GM21367 (cell line): ENCODE measurements at regions not wholly inside any gene's neighbourhood (a gene's known extent, or its start where the extent isn't known, plus 50 kb on each side); places are given as distances from the start of the nearest gene placed in this dataset.
"Not testable (repeated sequence)": the region's sequence is repeated elsewhere in the genome, so short reads cannot be mapped to it uniquely, and the experiment has no call there.

Experiments used
- ATAC-seq: cut with Tn5 transposase; IDR thresholded peaks from one replicate; pipeline ENCODE4 v1.9.1; 2021; ENCODE audit not compliant: unreplicated experiment

DNA sequence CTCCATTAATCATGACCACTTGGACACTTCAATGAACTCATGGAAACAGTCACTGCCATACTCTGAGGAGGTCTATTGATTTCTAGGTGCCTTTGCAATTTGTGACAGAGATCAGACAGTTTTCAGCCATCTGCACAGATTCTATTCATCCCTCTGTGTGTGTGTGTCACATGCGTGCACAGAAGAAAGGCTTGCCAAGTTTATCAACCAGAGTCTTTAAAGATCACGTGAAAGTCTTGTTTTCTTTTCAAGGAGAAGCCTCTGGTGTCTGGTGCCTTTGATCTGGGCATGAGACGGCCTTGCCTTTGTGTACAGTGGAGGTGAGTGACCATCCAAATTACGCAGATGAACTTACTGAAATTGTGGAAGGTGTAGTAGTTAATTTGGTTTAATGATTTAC lies 164.2 kb downstream of the VAPA start:
- ATAC-seq = no peak

DNA sequence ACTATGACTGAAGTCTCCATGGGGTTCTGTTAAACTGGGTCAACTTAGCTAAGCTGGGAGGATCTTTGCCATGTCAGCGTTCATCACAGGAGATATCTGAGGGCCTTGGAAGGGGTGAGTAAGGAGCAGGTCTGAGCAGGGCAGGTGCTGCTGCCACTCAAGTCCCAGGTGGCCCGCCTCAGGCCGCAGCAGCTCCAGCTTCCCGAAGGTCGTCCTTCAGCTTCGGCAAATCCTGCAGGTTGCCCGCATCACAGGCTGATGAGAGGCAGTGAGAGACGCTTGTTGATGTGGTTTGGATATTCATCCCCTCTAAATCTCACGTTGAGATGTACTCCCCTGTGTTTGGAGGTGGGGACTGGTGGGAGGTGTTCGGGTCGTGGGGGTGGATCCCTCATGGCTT lies 166.6 kb downstream of the VAPA start:
- no peak for ATAC-seq

DNA sequence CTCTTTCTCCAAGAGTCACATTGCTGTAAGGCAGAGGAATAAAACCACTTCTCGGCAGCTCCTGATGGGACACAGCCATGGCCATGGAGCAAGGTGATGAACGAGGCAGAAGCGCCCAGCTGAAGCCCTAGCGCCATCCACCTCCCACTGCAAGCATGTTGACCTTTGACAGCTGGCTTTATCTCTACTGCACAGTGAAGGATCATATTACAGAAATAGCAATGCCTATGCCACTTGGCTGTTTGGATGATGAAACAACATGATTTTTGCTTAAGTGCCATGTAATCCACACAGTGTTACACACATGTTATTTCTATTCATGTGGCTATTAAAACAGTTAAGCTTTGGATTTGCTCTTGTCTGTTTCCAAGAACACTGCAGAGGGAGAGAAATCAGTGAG lies 167.7 kb downstream of the VAPA start:
- no peak for ATAC-seq

DNA sequence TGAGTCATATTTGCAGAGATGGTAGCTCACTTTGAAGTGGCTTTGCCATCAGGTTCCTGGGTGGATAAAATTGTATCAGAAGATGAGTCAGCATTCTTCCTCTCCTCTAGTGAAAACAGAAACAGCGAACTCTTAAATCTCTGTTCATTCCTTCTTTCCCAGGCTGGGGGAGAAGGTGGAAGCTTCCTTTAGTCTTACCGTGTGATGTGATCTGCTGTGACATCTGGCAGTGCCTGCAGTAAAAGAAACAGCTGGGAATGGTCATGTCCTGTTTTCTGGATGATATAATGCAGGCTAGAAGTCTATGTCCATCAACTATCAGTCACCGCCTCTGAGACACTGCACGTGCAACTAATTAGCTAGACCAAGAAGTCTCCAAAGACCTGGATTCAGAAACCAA lies 171.6 kb downstream of the VAPA start:
- ATAC-seq = no peak

DNA sequence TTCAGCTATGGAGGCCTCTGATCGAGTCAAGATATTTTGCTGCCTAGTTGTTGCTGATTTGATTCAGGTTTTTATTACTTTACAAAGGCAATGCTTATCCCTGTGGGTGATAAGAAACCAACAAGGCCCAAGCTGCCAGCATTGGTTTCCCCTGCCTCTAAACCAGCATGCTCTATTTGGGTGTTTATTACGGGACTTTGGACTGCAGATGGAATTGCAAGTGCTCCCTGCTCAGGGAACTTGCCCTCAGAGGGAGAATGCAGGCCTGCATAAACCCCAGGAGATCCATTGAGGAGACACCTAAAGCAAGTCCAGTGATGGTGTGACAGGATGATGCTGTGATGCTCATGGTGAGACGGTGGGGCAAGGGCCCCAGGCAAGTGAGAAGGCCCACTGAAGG lies 172.1 kb downstream of the VAPA start:
- ATAC-seq = no peak

DNA sequence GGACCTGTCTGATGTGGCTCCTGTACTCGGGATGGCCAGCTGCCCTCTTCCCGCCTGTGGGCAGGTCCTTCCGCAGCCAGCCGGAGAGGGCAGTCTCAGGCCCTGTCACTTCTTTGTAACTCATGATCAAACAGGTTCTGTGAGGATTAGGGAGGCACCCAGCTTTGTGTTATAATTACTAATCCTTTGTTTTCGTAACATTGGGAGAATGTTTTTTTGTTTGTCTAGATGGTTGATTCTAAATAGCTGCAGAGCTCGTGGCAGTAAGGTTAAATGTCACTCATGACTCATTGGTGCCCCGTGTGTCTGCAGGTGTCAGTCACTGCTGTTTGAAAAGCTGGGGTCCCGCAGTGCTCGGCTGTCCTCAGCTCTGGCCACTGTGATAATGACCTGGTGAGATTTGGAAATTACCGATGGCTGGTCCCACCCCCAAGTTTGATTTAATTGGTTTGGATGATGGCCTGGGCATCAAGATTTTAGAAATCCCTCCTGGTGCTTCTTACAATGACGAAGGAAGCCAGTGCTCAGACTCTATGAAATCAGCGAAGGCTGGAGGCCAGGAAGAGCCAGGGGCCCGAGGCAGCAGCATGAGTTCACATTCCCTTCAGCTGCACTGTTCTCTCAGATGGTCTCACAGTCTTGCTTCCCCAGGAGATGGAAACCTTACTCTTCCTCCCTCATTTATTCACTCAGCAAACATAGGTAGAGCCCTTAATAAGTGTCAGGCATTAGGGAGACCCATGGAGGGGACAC lies 172.8 kb downstream of the VAPA start:
- no peak for ATAC-seq

DNA sequence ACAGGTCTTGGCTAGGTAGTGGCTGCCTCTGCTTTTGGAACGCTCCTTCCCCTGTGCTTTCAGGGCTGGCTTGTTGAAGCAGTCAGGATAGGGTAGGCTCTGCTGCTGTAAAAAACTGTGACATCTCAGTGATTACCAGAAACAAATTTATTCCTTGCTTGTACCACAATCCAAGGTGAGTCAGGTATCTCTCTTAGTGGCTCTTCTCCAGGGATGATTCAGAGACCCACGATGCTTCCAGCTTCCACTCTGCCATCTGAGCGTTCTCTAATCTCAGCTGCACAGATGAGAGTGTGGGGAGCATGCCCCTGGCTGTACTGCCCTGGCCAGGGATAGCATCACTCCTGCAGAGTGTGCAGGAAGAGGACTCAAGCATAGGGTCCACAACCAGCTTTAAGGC lies 174.9 kb downstream of the VAPA start:
- no peak for ATAC-seq

DNA sequence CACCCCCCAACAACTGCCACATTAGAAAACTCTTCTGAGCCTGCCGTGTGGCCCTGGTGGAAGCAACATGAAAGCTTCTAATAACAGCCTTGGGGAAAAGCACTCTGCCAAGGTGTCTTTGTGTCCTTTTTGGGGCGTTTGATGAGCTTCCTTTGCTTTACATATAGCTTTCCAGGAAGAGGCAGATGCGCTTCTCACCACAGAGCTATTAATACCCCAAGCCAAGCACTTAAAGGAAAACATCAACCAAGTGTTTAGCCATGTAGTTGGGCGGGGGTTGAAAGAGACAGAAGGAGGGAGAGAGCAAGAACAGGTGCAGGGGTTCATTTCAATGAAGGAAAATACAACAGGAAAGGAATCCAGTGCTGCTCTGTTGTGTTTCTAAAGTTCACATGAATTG lies 176.1 kb downstream of the VAPA start:
- ATAC-seq = no peak

DNA sequence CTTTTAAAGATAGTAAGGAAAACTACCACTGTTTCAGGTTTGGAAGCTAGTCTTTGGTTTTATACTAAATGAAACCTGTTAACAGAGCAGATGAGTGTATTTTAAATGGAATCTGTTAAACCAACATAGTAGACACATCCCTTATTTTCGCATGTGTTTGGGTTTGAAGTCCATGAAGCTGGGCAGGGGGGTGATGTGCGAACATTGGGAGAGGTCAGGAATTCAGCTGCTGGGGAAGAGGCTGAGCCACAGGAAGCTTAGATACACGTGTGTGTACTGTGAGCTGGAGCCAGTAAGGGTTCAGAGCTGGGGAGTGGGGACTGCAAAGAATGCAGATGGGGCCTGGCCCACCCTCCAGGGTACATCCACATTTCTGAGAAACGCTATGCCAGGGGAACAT lies 176.9 kb downstream of the VAPA start:
- no peak for ATAC-seq

DNA sequence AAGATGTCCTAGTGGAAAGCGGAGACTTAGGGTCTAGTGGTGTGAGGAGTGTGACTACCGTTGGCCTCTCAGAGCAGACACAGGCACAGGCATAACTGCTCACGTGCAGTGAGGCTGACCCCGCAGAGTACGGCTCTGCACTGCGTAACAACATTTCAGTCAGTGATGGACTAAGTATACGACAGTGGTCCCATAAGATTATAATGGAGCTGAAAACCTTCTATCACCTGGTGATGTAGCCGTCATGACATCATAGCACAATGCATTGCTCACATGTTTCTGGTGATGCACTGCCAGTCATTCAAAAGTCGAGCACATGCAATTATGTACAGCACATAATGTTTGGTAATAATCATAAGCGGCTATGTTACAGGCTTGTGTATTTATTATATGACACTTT lies 179.6 kb downstream of the VAPA start:
- ATAC-seq = no peak

DNA sequence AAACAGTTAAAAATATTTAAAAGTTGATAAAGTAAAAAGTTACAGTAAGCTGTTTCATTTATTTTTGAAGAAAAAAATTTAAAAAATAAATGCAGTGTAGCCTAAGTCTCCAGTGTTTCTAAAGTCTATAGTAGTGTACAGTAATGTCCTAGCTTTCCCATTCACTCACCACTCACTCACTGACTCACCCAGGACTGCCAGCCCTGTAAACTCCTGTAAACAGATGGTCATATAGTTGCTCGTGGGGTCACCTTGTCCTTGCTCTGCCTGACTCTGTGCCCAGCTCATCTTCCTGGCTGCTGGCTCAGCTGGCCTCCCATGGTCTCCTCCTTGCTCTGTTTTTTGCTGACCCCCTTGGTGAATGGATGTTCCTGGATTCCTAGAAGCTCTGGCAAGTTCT lies 180.3 kb downstream of the VAPA start:
- no peak for ATAC-seq

DNA sequence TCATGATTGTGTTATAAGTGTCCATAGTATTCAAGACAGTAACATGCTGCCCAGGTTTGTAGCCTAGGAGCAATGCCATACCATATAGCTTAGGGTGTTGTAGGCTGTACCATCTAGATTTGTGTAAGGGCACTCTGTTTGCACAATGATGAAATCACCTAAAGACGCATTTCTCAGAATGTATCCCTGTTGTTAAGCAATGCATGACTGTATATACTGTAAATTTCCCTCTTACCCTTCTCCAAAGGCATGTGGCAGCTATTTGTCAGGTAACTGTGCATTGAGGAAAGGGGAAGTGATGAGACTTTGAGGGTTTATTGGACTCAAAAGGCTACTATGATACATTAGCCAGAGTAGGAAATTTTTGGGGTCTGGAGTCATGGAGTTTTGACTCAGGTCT lies 180.8 kb downstream of the VAPA start:
- ATAC-seq = no peak

DNA sequence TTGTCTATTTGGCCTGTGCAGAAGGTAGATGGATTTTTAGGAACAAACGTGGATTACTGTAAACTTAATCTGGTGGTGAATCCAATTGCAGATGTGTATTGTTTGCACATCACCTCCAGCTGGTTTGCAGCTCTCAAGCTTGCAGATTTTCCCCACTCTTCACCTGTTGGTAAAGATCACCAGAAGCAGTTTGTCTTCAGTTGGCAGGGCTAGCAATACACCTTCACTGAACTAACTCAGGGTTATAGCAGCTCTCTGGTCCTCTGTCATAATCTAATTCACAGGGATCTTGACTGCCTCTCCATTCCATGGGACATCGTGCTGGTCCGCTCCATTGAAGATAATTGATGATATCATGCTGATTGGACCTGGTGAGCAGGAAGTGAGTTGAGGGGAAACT lies 181.5 kb downstream of the VAPA start:
- ATAC-seq = no peak

DNA sequence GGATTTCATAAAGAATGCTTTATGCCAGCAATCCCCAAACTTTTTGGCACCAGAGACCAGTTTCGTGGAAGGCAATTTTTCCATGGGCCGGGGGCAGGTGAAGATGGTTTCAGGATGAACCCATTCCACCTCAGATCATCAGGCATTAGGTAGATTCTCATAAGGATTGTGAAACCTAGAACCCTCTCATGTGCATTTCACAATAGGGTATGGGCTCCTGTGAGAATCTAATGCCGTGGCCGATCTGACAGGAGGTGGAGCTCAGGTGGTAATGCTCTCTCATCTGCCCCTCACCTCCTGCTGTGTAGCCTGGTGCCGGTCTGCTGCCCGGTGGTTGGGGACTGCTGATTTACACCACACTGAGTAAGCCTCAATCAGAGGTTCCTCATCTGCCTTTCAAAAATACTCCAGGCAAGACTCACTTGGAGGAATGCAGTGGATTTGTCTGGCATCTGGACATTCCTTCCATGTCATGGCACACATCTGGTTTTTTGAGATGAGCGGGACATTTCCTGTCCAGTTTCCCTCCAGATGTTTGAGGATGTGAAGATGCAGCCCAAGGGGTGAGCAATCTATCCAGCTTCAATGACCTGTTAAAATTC lies 185.8 kb downstream of the VAPA start:
- no peak for ATAC-seq

DNA sequence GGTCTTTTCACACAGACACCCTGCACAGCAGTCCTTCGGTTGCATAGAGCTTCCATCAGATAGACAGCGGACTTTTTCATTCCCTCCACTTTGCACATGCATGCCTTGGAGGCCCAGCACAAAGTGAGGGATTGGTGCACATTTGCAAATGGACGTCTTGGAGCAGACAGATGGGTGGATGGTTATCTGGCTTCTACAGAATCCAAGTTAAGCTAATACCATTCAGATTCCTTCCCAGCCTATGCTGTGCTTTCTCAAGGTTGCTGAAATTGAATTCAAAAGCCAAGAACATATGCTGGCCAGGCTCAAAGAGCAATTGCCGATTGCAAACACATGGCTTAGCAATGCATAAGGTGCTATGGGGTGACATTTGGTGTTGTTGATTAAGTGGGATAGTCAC lies 186.4 kb downstream of the VAPA start:
- no peak for ATAC-seq

DNA sequence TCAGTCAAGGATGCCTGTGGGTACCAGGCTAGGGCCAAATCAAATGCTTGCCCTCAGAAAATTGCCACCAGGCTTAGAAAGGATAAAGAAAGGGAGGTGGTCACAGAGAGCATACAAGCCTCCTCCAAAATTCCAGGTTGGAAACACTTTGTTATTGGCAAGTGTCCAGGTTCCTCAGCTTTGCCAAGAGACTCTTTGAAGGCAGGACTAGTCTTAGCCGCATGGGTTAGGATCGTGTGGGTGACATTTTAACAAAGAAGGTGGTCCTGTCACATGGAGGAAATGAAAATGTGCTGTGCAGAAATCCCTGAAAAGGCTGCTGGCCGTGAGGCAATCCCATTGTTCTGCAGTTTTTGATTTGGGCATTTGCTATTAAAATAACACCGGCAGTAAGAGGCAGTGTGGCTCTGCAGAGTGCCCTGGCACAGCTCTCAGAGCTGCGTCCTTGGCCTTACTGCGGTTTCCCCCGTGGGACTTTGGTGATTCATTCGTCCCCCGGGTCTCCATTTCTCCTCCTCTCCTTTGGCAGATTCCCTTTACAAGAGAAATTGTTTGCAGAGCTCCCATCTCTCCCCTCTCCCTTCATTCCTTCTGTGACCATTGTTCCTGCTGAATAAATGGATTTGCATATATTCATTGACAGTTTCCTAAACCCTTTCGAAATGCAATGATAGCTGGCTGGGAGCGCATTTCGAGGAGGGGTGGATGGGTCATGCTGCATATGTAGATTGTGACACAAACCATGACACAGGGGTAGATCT lies 187.3 kb downstream of the VAPA start:
- ATAC-seq = no peak

DNA sequence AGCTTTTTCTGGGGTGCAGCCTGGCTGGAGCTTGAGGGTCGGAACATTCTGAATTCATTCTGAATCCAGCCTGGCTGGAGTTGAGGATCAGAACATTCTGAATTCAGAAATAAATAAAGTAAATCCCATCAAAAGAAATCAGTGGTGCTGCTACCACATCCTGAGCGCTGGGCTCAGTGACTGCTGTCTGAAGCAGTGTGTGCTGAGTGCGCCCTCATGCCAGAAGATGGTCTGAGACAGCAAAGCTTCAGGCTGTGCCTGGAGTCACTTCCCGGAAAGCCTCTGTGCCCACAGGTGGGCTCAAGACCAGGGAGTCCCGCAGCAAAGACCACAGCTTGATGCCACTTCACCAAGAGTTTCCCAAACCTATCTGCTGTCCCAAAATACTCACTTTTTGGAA lies 187.9 kb downstream of the VAPA start:
- ATAC-seq = no peak

DNA sequence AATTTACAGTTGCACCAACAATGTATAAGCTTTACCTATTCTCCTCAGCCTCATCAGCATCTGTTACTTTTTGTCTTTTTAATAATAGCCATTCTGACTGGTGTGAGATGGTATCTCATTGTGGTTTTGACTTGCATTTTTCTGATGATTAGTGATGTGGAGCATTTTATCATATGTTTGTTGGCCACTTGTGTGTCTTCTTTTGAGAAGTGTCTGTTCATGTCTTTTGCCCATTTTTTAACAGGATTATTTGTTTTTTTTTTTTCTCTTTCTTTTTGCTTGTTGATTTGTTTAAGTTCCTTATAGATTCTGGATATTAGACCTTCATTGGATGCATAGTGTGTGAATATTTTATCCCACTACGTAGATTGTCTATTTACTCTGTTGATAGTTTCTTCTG lies 191.3 kb downstream of the VAPA start:
- ATAC-seq = not testable (repeated sequence)

DNA sequence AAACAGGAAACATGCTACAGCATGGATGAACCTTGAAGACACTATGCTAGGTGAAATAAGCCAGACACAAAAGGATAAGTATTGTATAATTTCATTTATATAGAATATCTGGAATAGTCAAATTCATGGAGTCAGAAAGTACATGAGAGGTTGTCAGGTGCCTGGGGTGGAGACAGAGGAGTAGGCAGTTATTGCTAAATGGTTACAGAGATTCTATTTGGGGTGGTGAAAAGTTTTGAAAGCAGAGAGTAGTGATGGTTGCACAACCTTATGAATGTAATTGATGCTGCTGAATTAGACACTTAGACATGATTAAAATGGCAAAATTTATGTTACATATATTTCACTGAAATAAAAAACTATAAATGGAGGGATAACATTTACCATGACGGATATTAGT lies 197.4 kb downstream of the VAPA start:
- ATAC-seq = no peak

DNA sequence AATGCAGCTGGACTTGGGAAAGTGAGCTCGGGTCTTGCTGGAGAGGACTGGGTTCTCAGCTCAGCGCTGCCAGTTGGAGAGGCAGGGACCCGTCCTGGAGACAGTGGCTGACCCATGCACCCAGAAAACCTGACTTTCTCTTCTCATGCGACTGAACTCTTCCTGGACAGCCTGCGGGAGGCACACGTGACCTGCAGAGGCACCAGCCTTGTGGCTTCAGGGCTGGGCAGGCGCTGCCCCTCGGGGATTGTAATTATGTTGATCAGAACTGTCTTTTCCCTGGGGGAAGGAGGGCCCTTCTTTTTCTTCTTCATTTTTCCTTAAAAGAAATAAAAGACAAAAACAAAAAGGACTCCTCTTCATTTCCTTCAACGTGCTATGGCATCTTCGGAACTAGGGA lies 198.1 kb downstream of the VAPA start:
- no peak for ATAC-seq

DNA sequence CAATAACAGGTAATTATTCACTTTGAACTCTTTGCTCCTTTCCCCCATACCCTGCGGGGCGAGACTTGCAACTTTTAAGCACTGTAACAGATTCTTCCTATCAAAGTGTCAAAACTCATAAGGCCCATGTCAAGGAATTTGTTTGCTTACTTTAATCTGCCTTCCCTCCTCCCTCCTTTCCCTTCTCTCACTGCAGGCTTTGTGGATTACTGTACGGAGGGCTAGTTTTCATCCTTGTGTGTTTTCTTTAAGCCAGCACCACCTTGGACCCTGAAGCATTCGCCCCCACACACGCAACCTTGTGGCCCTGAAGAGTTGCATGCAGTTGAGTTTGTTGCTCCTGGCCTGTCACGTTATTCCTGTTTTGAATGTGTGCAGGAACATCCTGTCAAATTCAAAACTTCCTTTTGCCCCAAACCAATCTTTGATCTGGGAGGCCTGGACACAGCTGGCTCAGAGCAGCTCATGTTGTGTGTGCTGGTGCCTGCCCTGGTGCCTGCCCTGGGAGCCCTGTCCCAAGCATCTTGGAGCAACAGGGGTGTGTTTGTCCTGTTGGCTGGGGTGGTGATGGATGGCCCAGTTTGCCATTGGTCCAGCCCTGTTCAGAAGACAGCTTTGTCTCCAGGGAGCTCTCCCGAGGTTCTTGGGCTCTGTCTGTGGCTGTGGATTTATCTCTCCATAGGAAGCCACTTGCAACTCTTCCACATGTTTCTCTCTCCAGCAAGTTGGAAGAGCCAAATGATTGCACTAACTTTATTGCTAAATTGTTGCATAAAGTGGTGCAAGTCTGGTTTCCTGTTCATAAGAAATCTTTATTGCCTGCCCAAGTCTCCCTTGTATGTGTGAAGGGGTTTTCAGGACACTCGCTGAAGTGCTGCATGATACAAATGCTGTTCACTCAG lies 199.6 kb downstream of the VAPA start:
- no peak for ATAC-seq
